ENCODE measurements at regions not wholly inside any gene's neighbourhood (a gene's known extent, or its start where the extent isn't known, plus 50 kb on each side); places are given as distances from the start of the nearest gene placed in this dataset.

DNA sequence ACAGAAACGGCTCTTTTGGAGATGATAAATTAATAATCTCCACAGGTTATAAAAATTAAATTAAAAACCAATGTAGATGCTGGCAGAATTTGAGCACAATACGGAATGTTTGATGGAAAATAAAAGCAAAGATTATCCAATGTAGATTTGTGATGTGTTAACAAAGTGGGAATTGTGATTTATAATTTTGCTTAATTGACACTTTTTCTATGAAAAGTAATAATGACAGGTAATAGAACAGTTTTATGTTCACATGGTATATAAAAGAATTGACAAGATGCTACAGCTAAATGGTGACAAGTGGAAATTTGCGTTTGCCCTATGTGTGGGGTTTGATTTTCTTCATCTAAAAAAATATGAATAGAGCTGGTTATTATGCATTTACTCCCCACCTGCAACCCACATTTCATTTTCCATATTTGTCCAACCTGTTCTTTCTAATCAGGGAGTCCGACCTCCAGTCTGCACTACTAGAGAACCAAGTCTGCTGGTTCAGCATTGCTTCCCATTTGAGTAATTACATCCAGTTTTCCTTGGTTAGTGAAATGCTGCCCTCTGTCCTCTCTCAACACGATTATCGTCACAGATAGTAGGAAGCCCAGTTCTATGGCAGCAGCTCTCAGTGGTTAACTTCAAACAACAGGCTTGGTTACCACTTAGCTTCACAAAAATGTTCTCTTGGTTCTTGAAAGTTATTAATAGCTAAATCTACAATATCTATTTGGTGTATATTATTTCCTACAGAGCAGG lies 61.4 kb upstream of the SLITRK1 start:
- TF ChIP-seq, protein P1, sequence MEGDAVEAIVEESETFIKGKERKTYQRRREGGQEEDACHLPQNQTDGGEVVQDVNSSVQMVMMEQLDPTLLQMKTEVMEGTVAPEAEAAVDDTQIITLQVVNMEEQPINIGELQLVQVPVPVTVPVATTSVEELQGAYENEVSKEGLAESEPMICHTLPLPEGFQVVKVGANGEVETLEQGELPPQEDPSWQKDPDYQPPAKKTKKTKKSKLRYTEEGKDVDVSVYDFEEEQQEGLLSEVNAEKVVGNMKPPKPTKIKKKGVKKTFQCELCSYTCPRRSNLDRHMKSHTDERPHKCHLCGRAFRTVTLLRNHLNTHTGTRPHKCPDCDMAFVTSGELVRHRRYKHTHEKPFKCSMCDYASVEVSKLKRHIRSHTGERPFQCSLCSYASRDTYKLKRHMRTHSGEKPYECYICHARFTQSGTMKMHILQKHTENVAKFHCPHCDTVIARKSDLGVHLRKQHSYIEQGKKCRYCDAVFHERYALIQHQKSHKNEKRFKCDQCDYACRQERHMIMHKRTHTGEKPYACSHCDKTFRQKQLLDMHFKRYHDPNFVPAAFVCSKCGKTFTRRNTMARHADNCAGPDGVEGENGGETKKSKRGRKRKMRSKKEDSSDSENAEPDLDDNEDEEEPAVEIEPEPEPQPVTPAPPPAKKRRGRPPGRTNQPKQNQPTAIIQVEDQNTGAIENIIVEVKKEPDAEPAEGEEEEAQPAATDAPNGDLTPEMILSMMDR (IDR thresholded peaks at IDR 0.05), result peak; percentile 34
- TF ChIP-seq EZH2 (IDR thresholded peaks at IDR 0.05), result no peak
- TF ChIP-seq EZH2phosphoT487 (IDR thresholded peaks at IDR 0.05), result no peak
